Muscle of back (tissue), 3 donors: ENCODE measurements at regions not wholly inside any gene's neighbourhood (a gene's known extent, or its start where the extent isn't known, plus 50 kb on each side); places are given as distances from the start of the nearest gene placed in this dataset.
"Not testable (repeated sequence)": the region's sequence is repeated elsewhere in the genome, so short reads cannot be mapped to it uniquely, and the experiment has no call there.

ENCODE experiments used
- DNase-seq, 3 donors: peaks; one replicate each; pipeline versions ENCODE4 v3.0.0 to v3.0.0-alpha.2; 2013

GRCh38 chr5:33068786-33069185, 357.7 kb downstream of the NPR3 start:
- DNase-seq = no peak

GRCh38 chr5:33072296-33072695, 361.2 kb downstream of the NPR3 start:
- no peak for DNase-seq

GRCh38 chr5:33072726-33073125, 361.6 kb downstream of the NPR3 start:
- peak; percentile 53 to 85 (median 73) for DNase-seq

- no peak for DNase-seq
Measured at GRCh38 chr5:33073881-33074327, 362.8 kb downstream of the NPR3 start.

GRCh38 chr5:33074548-33074947, 363.4 kb downstream of the NPR3 start:
- DNase-seq = no peak

- DNase-seq = no peak
Measured at GRCh38 chr5:33075731-33076130, 364.6 kb downstream of the NPR3 start.

GRCh38 chr5:33079548-33079947, 361.2 kb upstream of the TARS1 start:
- DNase-seq = no peak

- DNase-seq = no peak
Measured at GRCh38 chr5:33080287-33080686, 360.5 kb upstream of the TARS1 start.

GRCh38 chr5:33088176-33088575, 352.6 kb upstream of the TARS1 start:
- no peak for DNase-seq

- peak in 1 of 3 donors; percentile 38 for DNase-seq
Measured at GRCh38 chr5:33091571-33092363, 349.0 kb upstream of the TARS1 start.

GRCh38 chr5:33092719-33093118, 348.0 kb upstream of the TARS1 start:
- no peak for DNase-seq

GRCh38 chr5:33102551-33102950, 338.2 kb upstream of the TARS1 start:
- peak in 1 of 3 donors; percentile 5 for DNase-seq

GRCh38 chr5:33105521-33105941, 335.2 kb upstream of the TARS1 start:
- DNase-seq = peak in 1 of 3 donors; percentile 33

GRCh38 chr5:33110496-33110895, 330.3 kb upstream of the TARS1 start:
- DNase-seq = not testable (repeated sequence)

- no peak for DNase-seq
Measured at GRCh38 chr5:33114361-33114760, 326.4 kb upstream of the TARS1 start.

GRCh38 chr5:33115467-33115866, 325.3 kb upstream of the TARS1 start:
- no peak for DNase-seq

- DNase-seq = no peak
Measured at GRCh38 chr5:33118761-33119415, 321.9 kb upstream of the TARS1 start.

- peak in 1 of 3 donors; percentile 39 for DNase-seq
Measured at GRCh38 chr5:33120671-33121070, 320.1 kb upstream of the TARS1 start.

- DNase-seq = no peak
Measured at GRCh38 chr5:33129309-33129708, 311.5 kb upstream of the TARS1 start.

- no peak for DNase-seq
Measured at GRCh38 chr5:33136785-33137184, 304.0 kb upstream of the TARS1 start.

GRCh38 chr5:33138145-33138544, 302.6 kb upstream of the TARS1 start:
- DNase-seq = not testable (repeated sequence)

- DNase-seq = no peak
Measured at GRCh38 chr5:33143405-33144123, 297.2 kb upstream of the TARS1 start.

- no peak for DNase-seq
Measured at GRCh38 chr5:33146881-33147280, 293.9 kb upstream of the TARS1 start.
